ENCODE measurements at regions not wholly inside any gene's neighbourhood (a gene's known extent, or its start where the extent isn't known, plus 50 kb on each side); places are given as distances from the start of the nearest gene placed in this dataset.

DNA sequence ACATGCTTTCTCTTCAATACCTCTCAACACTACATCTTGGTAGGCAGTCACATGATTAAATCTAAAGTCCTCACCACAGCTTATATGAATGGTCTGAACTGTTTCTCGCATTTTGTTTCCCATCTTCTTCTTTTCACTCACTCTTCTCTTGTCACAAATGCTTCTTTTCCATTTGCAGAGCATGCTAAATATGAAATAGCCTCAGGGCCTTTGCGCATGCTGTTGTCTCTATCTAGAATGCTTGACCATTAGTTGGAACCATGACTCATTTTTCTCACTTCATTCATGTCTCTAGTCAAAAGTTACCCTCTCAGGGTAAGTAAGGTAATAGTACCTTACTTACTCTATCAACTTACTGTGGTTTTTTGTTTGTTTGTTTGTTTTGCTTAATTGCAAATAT, 239.7 kb downstream of the PTPRC start:
- TF ChIP-seq POLR2AphosphoS5 (IDR thresholded peaks at IDR 0.05; ENCODE audit: low read length) (no peak), SMC3 (IDR thresholded peaks at IDR 0.05; ENCODE audit: borderline replicate concordance, low read length) (no peak), JUND (IDR thresholded peaks at IDR 0.05; ENCODE audit: low read depth, low read length) (no peak), ZNF274 (IDR thresholded peaks at IDR 0.05; ENCODE audit: insufficient read depth, insufficient read length) (no peak), TBL1XR1 (IDR thresholded peaks at IDR 0.05; ENCODE audit: low read depth, low read length) (no peak), BRCA1 (IDR thresholded peaks at IDR 0.05; ENCODE audit: low read depth, low read length) (no peak), ASH2L (IDR thresholded peaks at IDR 0.05; ENCODE audit: borderline replicate concordance, low read depth) (no peak), TAF1 (IDR thresholded peaks at IDR 0.05; ENCODE audit: borderline replicate concordance, low read depth, low read length) (no peak), MYC (IDR thresholded peaks at IDR 0.05; ENCODE audit: insufficient read depth, insufficient read length, insufficient replicate concordance, low read length, severe bottlenecking) (no peak), JUNB (IDR thresholded peaks at IDR 0.05) (no peak)
- TF ChIP-seq, protein P1, sequence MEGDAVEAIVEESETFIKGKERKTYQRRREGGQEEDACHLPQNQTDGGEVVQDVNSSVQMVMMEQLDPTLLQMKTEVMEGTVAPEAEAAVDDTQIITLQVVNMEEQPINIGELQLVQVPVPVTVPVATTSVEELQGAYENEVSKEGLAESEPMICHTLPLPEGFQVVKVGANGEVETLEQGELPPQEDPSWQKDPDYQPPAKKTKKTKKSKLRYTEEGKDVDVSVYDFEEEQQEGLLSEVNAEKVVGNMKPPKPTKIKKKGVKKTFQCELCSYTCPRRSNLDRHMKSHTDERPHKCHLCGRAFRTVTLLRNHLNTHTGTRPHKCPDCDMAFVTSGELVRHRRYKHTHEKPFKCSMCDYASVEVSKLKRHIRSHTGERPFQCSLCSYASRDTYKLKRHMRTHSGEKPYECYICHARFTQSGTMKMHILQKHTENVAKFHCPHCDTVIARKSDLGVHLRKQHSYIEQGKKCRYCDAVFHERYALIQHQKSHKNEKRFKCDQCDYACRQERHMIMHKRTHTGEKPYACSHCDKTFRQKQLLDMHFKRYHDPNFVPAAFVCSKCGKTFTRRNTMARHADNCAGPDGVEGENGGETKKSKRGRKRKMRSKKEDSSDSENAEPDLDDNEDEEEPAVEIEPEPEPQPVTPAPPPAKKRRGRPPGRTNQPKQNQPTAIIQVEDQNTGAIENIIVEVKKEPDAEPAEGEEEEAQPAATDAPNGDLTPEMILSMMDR (IDR thresholded peaks at IDR 0.05 in 2 of 3, conservative IDR thresholded peaks at IDR 0.05 in 1 of 3; ENCODE audit: control insufficient read depth in 2 of 3, extremely low read depth in 1 of 3, insufficient read depth in 1 of 3, low read depth in 3 of 3, low read length in 3 of 3): no peak
- TF ChIP-seq, protein P2, sequence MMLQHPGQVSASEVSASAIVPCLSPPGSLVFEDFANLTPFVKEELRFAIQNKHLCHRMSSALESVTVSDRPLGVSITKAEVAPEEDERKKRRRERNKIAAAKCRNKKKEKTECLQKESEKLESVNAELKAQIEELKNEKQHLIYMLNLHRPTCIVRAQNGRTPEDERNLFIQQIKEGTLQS (IDR thresholded peaks at IDR 0.05; ENCODE audit: borderline replicate concordance, extremely low read depth, low read depth, low read length): no peak
- TF ChIP-seq, protein P3, sequence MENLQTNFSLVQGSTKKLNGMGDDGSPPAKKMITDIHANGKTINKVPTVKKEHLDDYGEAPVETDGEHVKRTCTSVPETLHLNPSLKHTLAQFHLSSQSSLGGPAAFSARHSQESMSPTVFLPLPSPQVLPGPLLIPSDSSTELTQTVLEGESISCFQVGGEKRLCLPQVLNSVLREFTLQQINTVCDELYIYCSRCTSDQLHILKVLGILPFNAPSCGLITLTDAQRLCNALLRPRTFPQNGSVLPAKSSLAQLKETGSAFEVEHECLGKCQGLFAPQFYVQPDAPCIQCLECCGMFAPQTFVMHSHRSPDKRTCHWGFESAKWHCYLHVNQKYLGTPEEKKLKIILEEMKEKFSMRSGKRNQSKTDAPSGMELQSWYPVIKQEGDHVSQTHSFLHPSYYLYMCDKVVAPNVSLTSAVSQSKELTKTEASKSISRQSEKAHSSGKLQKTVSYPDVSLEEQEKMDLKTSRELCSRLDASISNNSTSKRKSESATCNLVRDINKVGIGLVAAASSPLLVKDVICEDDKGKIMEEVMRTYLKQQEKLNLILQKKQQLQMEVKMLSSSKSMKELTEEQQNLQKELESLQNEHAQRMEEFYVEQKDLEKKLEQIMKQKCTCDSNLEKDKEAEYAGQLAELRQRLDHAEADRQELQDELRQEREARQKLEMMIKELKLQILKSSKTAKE (IDR thresholded peaks at IDR 0.05; ENCODE audit: low read depth, poor library complexity, severe bottlenecking): no peak
